ENCODE measurements at regions not wholly inside any gene's neighbourhood (a gene's known extent, or its start where the extent isn't known, plus 50 kb on each side); places are given as distances from the start of the nearest gene placed in this dataset.

DNA sequence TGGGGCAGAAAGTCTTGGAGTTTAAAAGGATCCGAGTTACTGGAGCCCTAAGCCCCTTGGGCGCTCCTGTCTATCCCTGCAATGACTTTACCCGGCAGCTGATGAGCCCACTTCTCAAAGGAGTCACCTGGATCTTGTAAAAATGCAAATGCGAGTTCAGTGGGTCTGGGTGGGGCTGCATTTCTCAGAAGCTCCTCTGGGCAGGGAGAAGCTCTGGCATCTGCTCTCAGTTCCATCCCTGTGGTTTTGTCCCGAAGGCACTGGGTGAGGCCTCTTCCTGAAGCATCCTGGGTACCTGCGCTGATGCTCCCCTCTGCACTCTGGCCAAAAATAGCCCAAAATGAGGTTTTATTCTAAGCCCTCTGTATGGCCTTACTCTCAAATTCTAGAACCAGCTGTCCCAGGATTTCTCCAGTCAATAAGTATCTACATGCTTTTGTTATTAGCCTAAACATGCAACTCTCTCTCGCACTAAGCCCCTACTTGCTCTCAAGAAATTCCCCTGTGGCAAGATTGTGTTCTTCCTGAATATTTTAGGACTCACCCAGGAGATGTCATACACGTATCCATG is 167.8 kb upstream of the APCDD1 start:
- Histone ChIP-seq H3K36me3 (ENCODE audit: control insufficient read depth, insufficient read depth, low read length) (no peaks in the 10 kb centered on the region), H3K27me3 (ENCODE audit: control insufficient read depth, insufficient read depth, low read length) (peaks cover 8% of the 10 kb centered on the region), H4K91ac (ENCODE audit: insufficient read depth, low read depth, low read length) (no peak overlapping the region), H2BK20ac (ENCODE audit: low read depth, low read length) (no peak overlapping the region), H4K5ac (ENCODE audit: low read depth, low read length) (no peak overlapping the region), H2AK9ac (replicated peaks; ENCODE audit: low read depth, low read length, poor library complexity) (no peak overlapping the region), H2BK15ac (ENCODE audit: low read depth, low read length) (no peak overlapping the region), H3K9me1 (ENCODE audit: insufficient read depth, low read length) (no peaks in the 10 kb centered on the region; the same call in 1 of the 2 replicates), H2AK5ac (ENCODE audit: low read depth, low read length) (no peak overlapping the region), H3K23ac (ENCODE audit: low read depth, low read length) (no peak overlapping the region), H3K56ac (ENCODE audit: extremely low read depth, insufficient read depth, low read length) (no peak overlapping the region), H3K4me1 (ENCODE audit: control insufficient read depth, insufficient read depth, low read length) (peaks cover 3% of the 10 kb centered on the region; the same call in 1 of the 2 replicates), H3K9ac (ENCODE audit: low read depth, low read length) (no peak overlapping the region), H3K4me3 (ENCODE audit: insufficient read depth, low read depth, low read length) (no peak overlapping the region), H3K14ac (replicated peaks; ENCODE audit: low read depth, low read length) (no peak overlapping the region), H3K4me2 (ENCODE audit: low read depth, low read length) (no peak overlapping the region), H2AFZ (replicated peaks; ENCODE audit: low read length, poor library complexity) (no peak overlapping the region), H4K8ac (ENCODE audit: low read depth in 2 of 2, low read length in 2 of 2) (no peak overlapping the region), H3K27ac (ENCODE audit: insufficient read depth, low read length) (no peak overlapping the region), H4K20me1 (ENCODE audit: insufficient read depth, low read length) (no peaks in the 10 kb centered on the region), H3K4ac (ENCODE audit: low read depth, low read length) (no peak overlapping the region), H2BK120ac (ENCODE audit: low read depth, low read length) (no peak overlapping the region), H2BK5ac (ENCODE audit: low read depth, low read length, poor library complexity, severe bottlenecking) (no peak overlapping the region), H3K18ac (ENCODE audit: low read depth, low read length) (no peak overlapping the region), H3K79me1 (ENCODE audit: low read depth in 1 of 2, low read length in 2 of 2) (no peaks in the 10 kb centered on the region), H3K9me3 (ENCODE audit: control insufficient read depth, insufficient read depth, low read length) (peaks cover 7% of the 10 kb centered on the region)
- TF ChIP-seq, protein P1, sequence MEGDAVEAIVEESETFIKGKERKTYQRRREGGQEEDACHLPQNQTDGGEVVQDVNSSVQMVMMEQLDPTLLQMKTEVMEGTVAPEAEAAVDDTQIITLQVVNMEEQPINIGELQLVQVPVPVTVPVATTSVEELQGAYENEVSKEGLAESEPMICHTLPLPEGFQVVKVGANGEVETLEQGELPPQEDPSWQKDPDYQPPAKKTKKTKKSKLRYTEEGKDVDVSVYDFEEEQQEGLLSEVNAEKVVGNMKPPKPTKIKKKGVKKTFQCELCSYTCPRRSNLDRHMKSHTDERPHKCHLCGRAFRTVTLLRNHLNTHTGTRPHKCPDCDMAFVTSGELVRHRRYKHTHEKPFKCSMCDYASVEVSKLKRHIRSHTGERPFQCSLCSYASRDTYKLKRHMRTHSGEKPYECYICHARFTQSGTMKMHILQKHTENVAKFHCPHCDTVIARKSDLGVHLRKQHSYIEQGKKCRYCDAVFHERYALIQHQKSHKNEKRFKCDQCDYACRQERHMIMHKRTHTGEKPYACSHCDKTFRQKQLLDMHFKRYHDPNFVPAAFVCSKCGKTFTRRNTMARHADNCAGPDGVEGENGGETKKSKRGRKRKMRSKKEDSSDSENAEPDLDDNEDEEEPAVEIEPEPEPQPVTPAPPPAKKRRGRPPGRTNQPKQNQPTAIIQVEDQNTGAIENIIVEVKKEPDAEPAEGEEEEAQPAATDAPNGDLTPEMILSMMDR (conservative IDR thresholded peaks at IDR 0.05; ENCODE audit: low read depth, low read length): no peak
- TF ChIP-seq, protein P2, sequence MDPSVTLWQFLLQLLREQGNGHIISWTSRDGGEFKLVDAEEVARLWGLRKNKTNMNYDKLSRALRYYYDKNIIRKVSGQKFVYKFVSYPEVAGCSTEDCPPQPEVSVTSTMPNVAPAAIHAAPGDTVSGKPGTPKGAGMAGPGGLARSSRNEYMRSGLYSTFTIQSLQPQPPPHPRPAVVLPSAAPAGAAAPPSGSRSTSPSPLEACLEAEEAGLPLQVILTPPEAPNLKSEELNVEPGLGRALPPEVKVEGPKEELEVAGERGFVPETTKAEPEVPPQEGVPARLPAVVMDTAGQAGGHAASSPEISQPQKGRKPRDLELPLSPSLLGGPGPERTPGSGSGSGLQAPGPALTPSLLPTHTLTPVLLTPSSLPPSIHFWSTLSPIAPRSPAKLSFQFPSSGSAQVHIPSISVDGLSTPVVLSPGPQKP (IDR thresholded peaks at IDR 0.05; ENCODE audit: borderline replicate concordance, low read depth, low read length): no peak
- no TSS peak for BruUV-seq (replicated peaks)
- ChIA-PET CTCF (interaction anchor here (0.9 kb wide), 1 partner anchor 10 kb away, joined by 3 read pairs; no protein-coding TSS in a partner anchor), POLR2A (ENCODE audit: unreplicated experiment) (no interaction called here)
- ATAC-seq (ENCODE audit: low read depth) (no peak), DNase-seq (no peak)
- in situ Hi-C loops (cut with MboI; ENCODE audit: low sequenced_read_pairs): no loop called here
- intact Hi-C loops (cut with micrococcal nuclease): no loop called here
- dilution Hi-C loops (cut with HindIII; ENCODE audit: low sequenced_read_pairs, unreplicated experiment): no loop called here
- WGBS, 2 experiments (ENCODE audit: extremely low coverage in 2 of 2, insufficient read length in 1 of 2): 79% methylated on average over 6 of the region's 8 CpGs; no CpG with 5 or more reads in 1 of the 2 experiments

All from IMR-90 (cell line).